ENCODE measurements at regions not wholly inside any gene's neighbourhood (a gene's known extent, or its start where the extent isn't known, plus 50 kb on each side); places are given as distances from the start of the nearest gene placed in this dataset.

DNA sequence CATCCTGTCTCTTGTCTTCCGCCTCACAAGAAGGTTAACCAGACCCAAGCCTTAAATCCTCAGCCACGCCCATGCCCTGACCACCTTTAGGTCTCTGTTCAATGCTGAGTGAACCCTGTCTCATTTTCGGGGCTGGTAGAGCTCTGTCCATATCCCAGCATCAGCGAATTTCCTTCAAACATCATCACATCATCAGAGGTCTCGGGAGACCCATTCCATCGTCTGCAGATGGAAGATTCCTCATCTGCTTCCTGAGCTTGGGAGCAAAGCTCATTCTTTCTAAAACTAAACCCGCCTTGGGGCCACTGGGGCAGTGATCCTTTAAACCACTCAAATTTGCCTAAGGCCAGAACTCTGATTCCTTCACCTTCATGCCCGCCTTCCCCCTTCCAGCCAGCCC, 173.7 kb downstream of the TTC32 start:
- Histone ChIP-seq H3K27ac (ENCODE audit: poor library complexity, severe bottlenecking) (no peak overlapping the region), H3K9me3 (ENCODE audit: severe bottlenecking) (no peaks in the 10 kb centered on the region), H3K27me3 (ENCODE audit: insufficient read depth, poor library complexity, severe bottlenecking) (no peaks in the 10 kb centered on the region), H3K4me1 (ENCODE audit: insufficient read depth, poor library complexity, severe bottlenecking) (no peaks in the 10 kb centered on the region), H3K4me3 (ENCODE audit: severe bottlenecking) (no peak overlapping the region), H3K36me3 (ENCODE audit: low read depth) (no peaks in the 10 kb centered on the region)
- TF ChIP-seq CTCF (IDR thresholded peaks at IDR 0.05; ENCODE audit: poor library complexity, severe bottlenecking), result no peak
- no peak for DNase-seq (ENCODE audit: low spot score)
- ATAC-seq (ENCODE audit: low read depth), result no peak

DNA sequence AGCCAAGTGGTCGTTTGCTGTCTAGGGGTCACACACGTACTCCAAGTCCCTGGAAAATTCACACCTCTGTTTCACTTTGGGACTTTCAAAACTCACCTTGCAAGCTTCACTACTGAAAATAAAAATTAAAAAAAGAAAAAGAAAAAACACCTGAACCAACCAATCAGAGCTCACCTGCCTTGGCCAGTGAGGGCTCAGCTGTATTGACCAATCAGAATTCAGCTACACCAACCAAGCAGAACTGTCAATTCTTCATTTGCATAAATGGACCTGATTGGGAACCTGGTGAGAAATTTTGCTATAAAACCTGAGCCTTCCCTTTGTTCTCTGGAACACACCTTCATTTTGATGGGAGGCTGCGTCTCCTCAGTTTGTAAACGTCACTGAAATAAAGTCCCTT, 176.4 kb downstream of the TTC32 start:
- DNase-seq (ENCODE audit: low spot score), result no peak
- H3K27me3 ChIP-seq (ENCODE audit: insufficient read depth, poor library complexity, severe bottlenecking), result no peaks in the 10 kb centered on the region
- TF ChIP-seq CTCF (IDR thresholded peaks at IDR 0.05; ENCODE audit: poor library complexity, severe bottlenecking), result no peak
- no peaks in the 10 kb centered on the region for H3K36me3 ChIP-seq (ENCODE audit: low read depth)
- no peaks in the 10 kb centered on the region for H3K4me1 ChIP-seq (ENCODE audit: insufficient read depth, poor library complexity, severe bottlenecking)
- ATAC-seq (ENCODE audit: low read depth), result no peak
- H3K4me3 ChIP-seq (ENCODE audit: severe bottlenecking), result no peak overlapping the region
- no peak overlapping the region for H3K27ac ChIP-seq (ENCODE audit: poor library complexity, severe bottlenecking)
- H3K9me3 ChIP-seq (ENCODE audit: severe bottlenecking), result no peaks in the 10 kb centered on the region

DNA sequence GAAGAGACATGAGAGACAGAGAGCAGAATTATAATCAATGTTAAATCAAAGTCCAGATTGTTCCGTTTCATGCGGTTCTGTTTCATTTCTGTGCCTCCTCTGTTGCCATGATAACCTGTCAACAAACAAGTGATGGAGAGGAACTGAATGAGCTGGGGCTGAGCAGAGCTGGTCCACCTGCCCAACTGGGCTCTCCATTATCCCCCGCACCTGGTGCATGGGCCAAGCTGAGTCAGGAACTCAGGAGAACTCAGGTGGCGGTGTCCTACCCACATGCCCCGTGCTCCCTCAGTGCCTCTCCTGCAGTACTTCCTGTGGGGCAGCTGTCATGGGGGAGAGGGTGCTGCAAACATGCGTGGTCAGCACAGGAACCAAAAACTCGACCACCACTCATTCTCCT, 178.8 kb downstream of the TTC32 start:
- no peak overlapping the region for H3K27ac ChIP-seq (ENCODE audit: poor library complexity, severe bottlenecking)
- no peaks in the 10 kb centered on the region for H3K4me1 ChIP-seq (ENCODE audit: insufficient read depth, poor library complexity, severe bottlenecking)
- TF ChIP-seq CTCF (IDR thresholded peaks at IDR 0.05; ENCODE audit: poor library complexity, severe bottlenecking), result no peak
- ATAC-seq (ENCODE audit: low read depth) (no peak), DNase-seq (ENCODE audit: low spot score) (no peak)
- no peak overlapping the region for H3K4me3 ChIP-seq (ENCODE audit: severe bottlenecking)
- H3K9me3 ChIP-seq (ENCODE audit: severe bottlenecking), result no peaks in the 10 kb centered on the region
- H3K27me3 ChIP-seq (ENCODE audit: insufficient read depth, poor library complexity, severe bottlenecking), result no peaks in the 10 kb centered on the region
- no peaks in the 10 kb centered on the region for H3K36me3 ChIP-seq (ENCODE audit: low read depth)

GRCh38 chr2:19722531-19722971, 179.2 kb downstream of the TTC32 start:
- Histone ChIP-seq H3K27ac (ENCODE audit: poor library complexity, severe bottlenecking) (no peak overlapping the region), H3K9me3 (ENCODE audit: severe bottlenecking) (no peaks in the 10 kb centered on the region), H3K27me3 (ENCODE audit: insufficient read depth, poor library complexity, severe bottlenecking) (no peaks in the 10 kb centered on the region), H3K4me3 (ENCODE audit: severe bottlenecking) (no peak overlapping the region), H3K36me3 (ENCODE audit: low read depth) (no peaks in the 10 kb centered on the region), H3K4me1 (ENCODE audit: insufficient read depth, poor library complexity, severe bottlenecking) (no peaks in the 10 kb centered on the region)
- ATAC-seq (ENCODE audit: low read depth) (no peak), DNase-seq (ENCODE audit: low spot score) (no peak)
- no peak for TF ChIP-seq CTCF (IDR thresholded peaks at IDR 0.05; ENCODE audit: poor library complexity, severe bottlenecking)

DNA sequence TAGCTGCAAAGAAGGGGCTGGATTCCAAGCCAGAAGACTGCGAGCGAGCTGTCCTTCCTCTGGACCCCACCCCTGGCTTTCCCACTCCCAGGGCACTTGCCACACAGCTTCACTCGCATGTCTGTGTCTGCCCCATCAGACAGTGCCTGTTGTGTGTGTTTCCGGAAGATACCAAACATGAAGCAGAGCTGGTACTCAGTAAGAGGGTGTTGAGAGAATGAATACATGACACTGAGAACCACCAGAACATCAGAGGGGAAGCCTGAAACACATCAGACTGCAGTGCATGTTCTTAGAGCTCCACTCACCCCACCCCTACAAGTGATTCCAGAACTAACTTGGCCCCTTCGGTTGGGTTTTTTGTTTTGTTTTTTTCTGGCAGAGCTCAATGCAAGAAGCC, 181.5 kb downstream of the TTC32 start:
- DNase-seq (ENCODE audit: low spot score), result no peak

More for the DNA sequence above, 181.5 kb downstream of the TTC32 start:
- H3K27me3 ChIP-seq (ENCODE audit: insufficient read depth, poor library complexity, severe bottlenecking), result no peaks in the 10 kb centered on the region
- no peak overlapping the region for H3K27ac ChIP-seq (ENCODE audit: poor library complexity, severe bottlenecking)
- H3K36me3 ChIP-seq (ENCODE audit: low read depth), result no peaks in the 10 kb centered on the region
- H3K4me3 ChIP-seq (ENCODE audit: severe bottlenecking), result no peak overlapping the region
- no peaks in the 10 kb centered on the region for H3K4me1 ChIP-seq (ENCODE audit: insufficient read depth, poor library complexity, severe bottlenecking)
- H3K9me3 ChIP-seq (ENCODE audit: severe bottlenecking), result no peaks in the 10 kb centered on the region
- no peak for TF ChIP-seq CTCF (IDR thresholded peaks at IDR 0.05; ENCODE audit: poor library complexity, severe bottlenecking)
- no peak for ATAC-seq (ENCODE audit: low read depth)

Data from RWPE2 (cell line).